A673 (cell line): ENCODE measurements at regions not wholly inside any gene's neighbourhood (a gene's known extent, or its start where the extent isn't known, plus 50 kb on each side); places are given as distances from the start of the nearest gene placed in this dataset.

Source experiments
- BruUV-seq: library from RNA; stranded (reverse); fragments of 400-500 nt; replicated peaks from 2 replicates; lab custom pipeline; 2021; lab: Mats Ljungman, UMichigan
- CTCF ChIA-PET: fragments of 300-600 bp; sonication (Branson Sonifier 250); formaldehyde crosslinking; loops from one replicate; lab custom pipeline; 2022; ENCODE audit warnings: antibody characterized with exemption; lab: Charles Lee
- POLR2A ChIA-PET: fragments of 300-600 bp; sonication (Branson Sonifier 250); formaldehyde crosslinking; loops from one replicate; lab custom pipeline; 2022; ENCODE audit warnings: antibody characterized with exemption; ENCODE audit not compliant: low non-redundant PET; lab: Charles Lee
- DNase-seq: peaks from one replicate; pipeline ENCODE4 v3.0.0-alpha.2; 2015; ENCODE audit warnings: low spot score
- H3K27ac ChIP-seq: fragments of 200-600 bp; sonication (generic); 2 replicates; pipeline ENCODE4 v1.5.1; 2016; ENCODE audit warnings: mixed run types, low read depth, mild to moderate bottlenecking, mixed read lengths, antibody characterized with exemption, low read length; ENCODE audit not compliant: poor library complexity, severe bottlenecking
- H3K27me3 ChIP-seq: fragments of 200-600 bp; sonication (generic); replicated peaks from 2 replicates; pipeline ENCODE4 v1.6.1; 2017; ENCODE audit warnings: mixed run types, low read depth, mild to moderate bottlenecking, mixed read lengths, antibody characterized with exemption, low read length; ENCODE audit not compliant: insufficient read depth, poor library complexity
- H3K36me3 ChIP-seq: fragments of 200-600 bp; sonication (generic); 2 replicates; pipeline ENCODE4 v1.6.1; 2016; ENCODE audit warnings: mixed run types, mild to moderate bottlenecking, mixed read lengths, antibody characterized with exemption, low read length; ENCODE audit not compliant: insufficient read depth, poor library complexity, severe bottlenecking
- H3K4me1 ChIP-seq: fragments of 200-600 bp; sonication (generic); 2 replicates; pipeline ENCODE4 v1.6.1; 2017; ENCODE audit warnings: mixed run types, mild to moderate bottlenecking, mixed read lengths, antibody characterized with exemption, low read length; ENCODE audit not compliant: insufficient read depth, poor library complexity, severe bottlenecking
- H3K4me3 ChIP-seq: fragments of 200-600 bp; sonication (generic); 2 replicates; pipeline ENCODE4 v1.5.1; 2016; ENCODE audit warnings: low read depth, mixed run types, mild to moderate bottlenecking, mixed read lengths, low read length; ENCODE audit not compliant: poor library complexity, severe bottlenecking
- H3K9me3 ChIP-seq: fragments of 200-600 bp; sonication (generic); 2 replicates; pipeline ENCODE4 v1.6.1; 2016; ENCODE audit warnings: mixed run types, low read depth, mild to moderate bottlenecking, mixed read lengths, antibody characterized with exemption, low read length; ENCODE audit not compliant: poor library complexity, severe bottlenecking
- CTCF ChIP-seq: fragments of 300-800, 200-600 bp; sonication (generic); conservative IDR thresholded peaks from 2 replicates; pipeline ENCODE4 v1.5.1; 2017; ENCODE audit warnings: low read depth, mild to moderate bottlenecking, antibody characterized with exemption, low read length, moderate library complexity, mixed read lengths
- EZH2 ChIP-seq: fragments of 200-600 bp; sonication (generic); IDR thresholded peaks from 2 replicates; pipeline ENCODE4 v1.6.1; 2017; ENCODE audit warnings: borderline replicate concordance, low read depth, mild to moderate bottlenecking, mixed read lengths, antibody characterized with exemption, low read length; ENCODE audit not compliant: poor library complexity, severe bottlenecking
- intact Hi-C: fragments of 100-400 bp; cut with micrococcal nuclease; formaldehyde crosslinking; loops from one replicate; pipeline ENCODE4 v1.10.0; 2022; ENCODE audit not compliant: unreplicated experiment

DNA sequence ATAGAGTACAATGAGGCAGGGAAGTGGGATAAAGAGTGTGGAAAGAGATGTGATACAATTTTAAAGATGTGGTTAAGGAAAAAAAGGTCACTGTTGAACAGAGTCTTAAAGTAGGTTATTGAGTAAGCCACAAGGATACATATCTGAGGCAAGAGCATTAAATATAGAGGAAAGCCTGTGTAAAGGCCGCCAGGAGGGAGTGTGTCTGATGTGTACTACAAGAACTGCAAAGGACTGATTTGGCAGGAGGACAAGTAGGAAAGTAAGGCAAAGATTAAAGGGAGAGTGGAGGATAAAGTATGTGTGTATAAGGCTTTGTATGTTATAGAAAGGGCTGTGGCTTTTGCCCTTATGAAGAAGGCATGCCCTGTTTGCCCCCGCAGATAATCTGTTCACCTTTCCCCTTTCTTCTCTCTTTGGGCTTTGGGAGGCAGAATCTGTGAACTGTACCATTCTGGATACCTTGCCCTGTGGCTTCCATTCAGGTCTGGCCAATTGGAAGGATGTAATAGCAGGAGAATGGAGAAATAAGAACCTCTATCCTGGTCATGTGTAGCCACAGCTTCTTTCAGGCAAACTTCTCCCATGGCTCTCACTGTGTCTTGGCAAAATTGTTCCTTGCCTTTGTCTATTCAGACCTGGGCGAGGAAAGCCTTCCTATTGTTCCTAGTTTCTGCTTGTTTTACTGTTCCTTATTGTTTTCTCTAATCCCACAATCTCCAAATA lies 68.9 kb upstream of the FAM47B start:
- CTCF ChIA-PET: no interaction called here
- BruUV-seq: no TSS peak
- intact Hi-C loops: no loop called here

DNA sequence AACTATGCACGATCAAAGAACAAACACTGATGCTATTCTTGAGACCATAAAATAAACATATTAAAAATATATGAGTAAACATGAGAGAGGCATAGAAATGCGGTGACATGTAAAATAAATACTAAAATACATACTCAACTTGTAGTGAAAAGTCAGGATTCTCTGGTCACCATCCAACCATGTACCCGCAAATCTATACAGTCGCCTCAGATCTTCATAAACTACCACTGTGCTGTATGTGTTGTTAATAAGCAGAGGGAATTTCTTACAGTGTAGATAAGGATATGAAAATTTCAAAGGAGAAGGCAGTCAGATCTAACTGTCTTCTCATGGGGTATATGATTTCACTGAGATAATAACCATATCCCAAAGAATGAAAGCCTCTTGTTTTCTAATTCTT lies 67.8 kb upstream of the FAM47B start:
- POLR2A ChIA-PET: no interaction called here
- CTCF ChIA-PET: no interaction called here
- BruUV-seq: no TSS peak

More for the DNA sequence above, 68.9 kb upstream of the FAM47B start:
- Histone ChIP-seq H3K27ac (no peak overlapping the region), H3K4me3 (no peak overlapping the region), H3K4me1 (no peaks in the 10 kb centered on the region), H3K9me3 (no peaks in the 10 kb centered on the region), H3K36me3 (no peaks in the 10 kb centered on the region), H3K27me3 (no peaks in the 10 kb centered on the region)
- TF ChIP-seq CTCF: no peak
- no peak for TF ChIP-seq EZH2
- POLR2A ChIA-PET: interaction anchor here (0.5 kb wide), 1 partner anchor 33 kb away, joined by 3 read pairs; no protein-coding TSS in a partner anchor
- DNase-seq: no peak

GRCh38 chrX:34875204-34875603 lies 67.4 kb upstream of the FAM47B start:
- no peaks in the 10 kb centered on the region for H3K27me3 ChIP-seq
- no peak overlapping the region for H3K27ac ChIP-seq
- intact Hi-C loops: no loop called here
- TF ChIP-seq EZH2 (no peak), CTCF (no peak)
- H3K36me3 ChIP-seq: no peaks in the 10 kb centered on the region
- H3K4me1 ChIP-seq: no peaks in the 10 kb centered on the region
- no TSS peak for BruUV-seq
- POLR2A ChIA-PET: no interaction called here
- CTCF ChIA-PET: no interaction called here
- H3K4me3 ChIP-seq: no peak overlapping the region
- DNase-seq: no peak
- H3K9me3 ChIP-seq: no peaks in the 10 kb centered on the region

More for the DNA sequence above, 67.8 kb upstream of the FAM47B start:
- DNase-seq: no peak
- H3K36me3 ChIP-seq: no peaks in the 10 kb centered on the region
- H3K4me1 ChIP-seq: no peaks in the 10 kb centered on the region
- H3K9me3 ChIP-seq: no peaks in the 10 kb centered on the region
- no peaks in the 10 kb centered on the region for H3K27me3 ChIP-seq
- H3K4me3 ChIP-seq: no peak overlapping the region
- H3K27ac ChIP-seq: no peak overlapping the region
- no peak for TF ChIP-seq EZH2
- TF ChIP-seq CTCF: no peak
- intact Hi-C loops: no loop called here
